ENCODE measurements at regions not wholly inside any gene's neighbourhood (a gene's known extent, or its start where the extent isn't known, plus 50 kb on each side); places are given as distances from the start of the nearest gene placed in this dataset.

GRCh38 chr22:33202455-33202854 lies 144.3 kb upstream of the SYN3 start:
- Histone ChIP-seq H3K4me1 (ENCODE audit: control insufficient read depth in 1 of 2, insufficient read depth in 2 of 2, low read length in 2 of 2) (no peaks in the 10 kb centered on the region), H4K20me1 (ENCODE audit: insufficient read depth) (no peaks in the 10 kb centered on the region), H3K27ac (ENCODE audit: low read depth, low read length) (no peak overlapping the region), H3K36me3 (ENCODE audit: control insufficient read depth in 1 of 2, insufficient read depth in 2 of 2, low read length in 2 of 2) (no peaks in the 10 kb centered on the region), H3K27me3 (ENCODE audit: insufficient read depth, low read length) (no peaks in the 10 kb centered on the region), H3K4me3 (replicated peaks in 1 of 2; ENCODE audit: low read depth in 1 of 2, low read length in 2 of 2) (no peak overlapping the region), H3K9me3 (ENCODE audit: control insufficient read depth in 1 of 2, insufficient read depth in 1 of 2, low read depth in 1 of 2, low read length in 2 of 2) (no peaks in the 10 kb centered on the region; a peak in 1 of 4 replicates), H3K4me2 (ENCODE audit: low read length) (no peak overlapping the region), H3K9me2 (ENCODE audit: insufficient read depth) (no peaks in the 10 kb centered on the region), H3K9ac (ENCODE audit: low read length) (no peak overlapping the region), H3K79me2 (ENCODE audit: insufficient read depth, low read length) (no peaks in the 10 kb centered on the region), H2AFZ (ENCODE audit: low read depth, low read length, poor library complexity, severe bottlenecking) (no peak overlapping the region)
- ChIA-PET CTCF (interaction anchor here (1.3 kb wide), 1 partner anchor 184 kb away, joined by 3 read pairs; no protein-coding TSS in a partner anchor), RAD21 (ENCODE audit: low non-redundant PET in 1 of 2, low total read pairs in 2 of 2, uncharacterized antibody in 2 of 2, unreplicated experiment in 2 of 2) (no interaction called here), POLR2A (no interaction called here)
- BruUV-seq (replicated peaks): no TSS peak
- DNase-seq (ENCODE audit: low read depth, low spot score): no peak
- TF ChIP-seq TCF7L2 (IDR thresholded peaks at IDR 0.05; ENCODE audit: borderline replicate concordance, extremely low read depth, insufficient read depth, insufficient read length): no peak
- TF ChIP-seq SP1 (IDR thresholded peaks at IDR 0.05; ENCODE audit: low read depth): no peak
- no peak for TF ChIP-seq ZBTB33 (IDR thresholded peaks at IDR 0.05; ENCODE audit: extremely low read depth, insufficient replicate concordance, low read length)
- TF ChIP-seq EZH2phosphoT487 (IDR thresholded peaks at IDR 0.05; ENCODE audit: borderline replicate concordance): no peak
- TF ChIP-seq ATF3 (IDR thresholded peaks at IDR 0.05): no peak
- no peak for TF ChIP-seq CTCF (IDR thresholded peaks at IDR 0.05 in 2 of 3, conservative IDR thresholded peaks at IDR 0.05 in 1 of 3; ENCODE audit: borderline replicate concordance in 1 of 3, insufficient read depth in 1 of 3, low read depth in 2 of 3, low read length in 2 of 3)
- no peak for TF ChIP-seq REST (IDR thresholded peaks at IDR 0.05; ENCODE audit: low read depth)
- no peak for TF ChIP-seq POLR2A (IDR thresholded peaks at IDR 0.05; ENCODE audit: borderline replicate concordance, extremely low read depth, insufficient read depth, insufficient read length)
- no peak for TF ChIP-seq YY1 (IDR thresholded peaks at IDR 0.05; ENCODE audit: extremely low read depth, insufficient replicate concordance, low read depth, low read length)
- no peak for TF ChIP-seq CEBPB (IDR thresholded peaks at IDR 0.05; ENCODE audit: low read depth)
- ATAC-seq: no peak
- intact Hi-C loops (cut with micrococcal nuclease): loop anchor here (5.0 kb wide), 1 partner anchor 185 kb away; no protein-coding TSS in a partner anchor
